ENCODE measurements at regions not wholly inside any gene's neighbourhood (a gene's known extent, or its start where the extent isn't known, plus 50 kb on each side); places are given as distances from the start of the nearest gene placed in this dataset.
"Not testable (repeated sequence)": the region's sequence is repeated elsewhere in the genome, so short reads cannot be mapped to it uniquely, and the experiment has no call there.

- H2AK5ac ChIP-seq (ENCODE audit: insufficient read length, low read length): no peak overlapping the region
- H3K27me3 Mint-ChIP-seq (ENCODE audit: low read depth): no peaks in the 10 kb centered on the region
Measured at GRCh38 chr5:85990998-85991397, 626.7 kb upstream of the COX7C start.

GRCh38 chr5:85994653-85995052 lies 623.1 kb upstream of the COX7C start:
- not testable (repeated sequence) for H3K56ac ChIP-seq (ENCODE audit: insufficient read length, low read depth, low read length); H3K23me2 ChIP-seq (ENCODE audit: insufficient read length, low read depth, low read length, poor library complexity, severe bottlenecking); H3K23ac ChIP-seq (ENCODE audit: insufficient read length, low read depth, low read length); H3K27ac Mint-ChIP-seq; H3K27me3 Mint-ChIP-seq (ENCODE audit: low read depth); H2AK5ac ChIP-seq (ENCODE audit: insufficient read length, low read length); H3K79me2 ChIP-seq (ENCODE audit: insufficient read depth, low read length); H3K4me3 Mint-ChIP-seq; H2AFZ ChIP-seq (ENCODE audit: low read length); H3K27me3 ChIP-seq (ENCODE audit: insufficient read depth, low read length); H3K27ac ChIP-seq (ENCODE audit: insufficient read length, low read depth, low read length); H4K91ac ChIP-seq (ENCODE audit: insufficient read length, low read depth, low read length); H3K4me1 Mint-ChIP-seq; H4K8ac ChIP-seq (replicated peaks; ENCODE audit: insufficient read length, low read depth, low read length); H4K5ac ChIP-seq (ENCODE audit: insufficient read length, low read depth, low read length); H3T11ph ChIP-seq (ENCODE audit: low read length); H2BK120ac ChIP-seq (ENCODE audit: low read depth, low read length, poor library complexity, severe bottlenecking); H2BK20ac ChIP-seq (ENCODE audit: low read depth, low read length, poor library complexity, severe bottlenecking); H2BK5ac ChIP-seq (ENCODE audit: insufficient read length, low read length); H2BK12ac ChIP-seq (ENCODE audit: insufficient read length, low read depth, low read length); H3K4me1 ChIP-seq (ENCODE audit: insufficient read depth, low read length); H2BK15ac ChIP-seq (ENCODE audit: low read depth, low read length); H4K20me1 ChIP-seq (ENCODE audit: control insufficient read depth, insufficient read depth, insufficient read length); H3K9me3 ChIP-seq (ENCODE audit: control insufficient read depth, low read depth, low read length); DNase-seq; H3K79me1 ChIP-seq (ENCODE audit: insufficient read depth, low read depth, low read length, poor library complexity, severe bottlenecking); H3K4me2 ChIP-seq (ENCODE audit: insufficient read depth, insufficient read length, low read length); H3K14ac ChIP-seq (ENCODE audit: insufficient read depth, low read length); H3K4ac ChIP-seq (ENCODE audit: low read depth, low read length); H3K18ac ChIP-seq (ENCODE audit: insufficient read length, low read depth, low read length); H3K9ac ChIP-seq (ENCODE audit: extremely low read depth, insufficient read length, low read length)
- WGBS (ENCODE audit: extremely low coverage, insufficient read length, low lambda C conversion rate): no CpG with 5 or more reads among the region's 3 CpGs
- Mint-ChIP-seq H3K36me3 (ENCODE audit: insufficient read depth in 1 of 3, low read depth in 3 of 3) (peaks cover 8 to 32% (median 15%) of the 10 kb centered on the region in 3 experiments), H3K9me3 (peaks cover 24 to 30% of the 10 kb centered on the region in 2 experiments)

More at GRCh38 chr5:85990998-85991397, 626.7 kb upstream of the COX7C start:
- Histone ChIP-seq H2BK15ac (ENCODE audit: low read depth, low read length) (no peak overlapping the region), H3K79me2 (ENCODE audit: insufficient read depth, low read length) (no peaks in the 10 kb centered on the region), H3K14ac (ENCODE audit: insufficient read depth, low read length) (no peak overlapping the region), H4K20me1 (ENCODE audit: control insufficient read depth, insufficient read depth, insufficient read length) (no peaks in the 10 kb centered on the region), H4K91ac (ENCODE audit: insufficient read length, low read depth, low read length) (no peak overlapping the region), H2BK120ac (ENCODE audit: low read depth, low read length, poor library complexity, severe bottlenecking) (no peak overlapping the region), H4K5ac (ENCODE audit: insufficient read length, low read depth, low read length) (no peak overlapping the region), H2BK12ac (ENCODE audit: insufficient read length, low read depth, low read length) (no peak overlapping the region), H4K8ac (replicated peaks; ENCODE audit: insufficient read length, low read depth, low read length) (no peak overlapping the region), H3K4ac (ENCODE audit: low read depth, low read length) (no peak overlapping the region), H3K9me3 (ENCODE audit: control insufficient read depth, low read depth, low read length) (peaks cover 8% of the 10 kb centered on the region), H3K56ac (ENCODE audit: insufficient read length, low read depth, low read length) (no peak overlapping the region), H3K4me2 (ENCODE audit: insufficient read depth, insufficient read length, low read length) (no peak overlapping the region), H3K4me1 (ENCODE audit: insufficient read depth, low read length) (no peaks in the 10 kb centered on the region), H3K23ac (ENCODE audit: insufficient read length, low read depth, low read length) (no peak overlapping the region), H2BK5ac (ENCODE audit: insufficient read length, low read length) (no peak overlapping the region), H3K23me2 (ENCODE audit: insufficient read length, low read depth, low read length, poor library complexity, severe bottlenecking) (no peaks in the 10 kb centered on the region), H3K27me3 (ENCODE audit: insufficient read depth, low read length) (no peaks in the 10 kb centered on the region), H2BK20ac (ENCODE audit: low read depth, low read length, poor library complexity, severe bottlenecking) (no peak overlapping the region), H2AFZ (ENCODE audit: low read length) (no peak overlapping the region), H3K18ac (ENCODE audit: insufficient read length, low read depth, low read length) (no peak overlapping the region), H3K9ac (ENCODE audit: extremely low read depth, insufficient read length, low read length) (no peak overlapping the region), H3T11ph (ENCODE audit: low read length) (no peak overlapping the region), H3K79me1 (ENCODE audit: insufficient read depth, low read depth, low read length, poor library complexity, severe bottlenecking) (no peaks in the 10 kb centered on the region), H3K27ac (ENCODE audit: insufficient read length, low read depth, low read length) (no peak overlapping the region)
- WGBS (ENCODE audit: extremely low coverage, insufficient read length, low lambda C conversion rate): no CpG with 5 or more reads among the region's 2 CpGs
- Mint-ChIP-seq H3K36me3 (ENCODE audit: insufficient read depth in 1 of 3, low read depth in 3 of 3) (peaks cover 11 to 36% (median 17%) of the 10 kb centered on the region in 3 experiments), H3K27ac (no peak overlapping the region), H3K4me3 (no peak overlapping the region), H3K4me1 (no peaks in the 10 kb centered on the region), H3K9me3 (peaks cover 28 to 34% of the 10 kb centered on the region in 2 experiments)
- DNase-seq: no peak
- TF ChIP-seq CTCF (conservative IDR thresholded peaks at IDR 0.05): no peak

Data from H9 (cell line).